ENCODE measurements at regions not wholly inside any gene's neighbourhood (a gene's known extent, or its start where the extent isn't known, plus 50 kb on each side); places are given as distances from the start of the nearest gene placed in this dataset.
"Not testable (repeated sequence)": the region's sequence is repeated elsewhere in the genome, so short reads cannot be mapped to it uniquely, and the experiment has no call there.

DNA sequence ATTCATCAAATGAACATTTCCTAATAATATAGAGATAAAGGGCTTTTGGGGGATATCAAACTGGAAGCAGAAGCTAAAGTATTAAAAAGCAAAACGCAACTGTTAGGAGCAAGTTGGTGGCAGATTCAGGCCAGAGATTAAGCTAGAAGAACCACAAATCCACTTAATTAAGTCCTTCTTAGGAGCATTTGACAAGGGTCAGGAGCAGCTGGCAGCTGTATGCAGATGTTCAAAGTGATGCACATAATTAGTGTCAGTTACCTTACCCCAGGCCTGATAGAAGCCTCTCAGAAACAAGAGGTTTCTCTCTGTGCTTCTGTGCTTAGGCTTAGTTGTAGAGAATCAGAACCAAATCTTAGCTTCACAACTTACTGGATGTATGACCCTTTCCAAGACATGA is 546.5 kb upstream of the ANO5 start:
- TF ChIP-seq SPI1 (IDR thresholded peaks at IDR 0.05; ENCODE audit: low read depth, low read length): no peak
- no peak for TF ChIP-seq POU2F2 (IDR thresholded peaks at IDR 0.05; ENCODE audit: low read depth, low read length)
- no peak for TF ChIP-seq TAF1 (IDR thresholded peaks at IDR 0.05; ENCODE audit: low read depth, low read length)
- TF ChIP-seq POLR2A (IDR thresholded peaks at IDR 0.05; ENCODE audit: low read depth, low read length): no peak
- no peak for TF ChIP-seq POLR2AphosphoS5 (IDR thresholded peaks at IDR 0.05; ENCODE audit: low read depth, low read length)
- no peak for TF ChIP-seq PAX5 (IDR thresholded peaks at IDR 0.05; ENCODE audit: insufficient read depth, low read length, severe bottlenecking)
- FAIRE-seq (no peak), DNase-seq (ENCODE audit: insufficient read length, low spot score) (no peak)

DNA sequence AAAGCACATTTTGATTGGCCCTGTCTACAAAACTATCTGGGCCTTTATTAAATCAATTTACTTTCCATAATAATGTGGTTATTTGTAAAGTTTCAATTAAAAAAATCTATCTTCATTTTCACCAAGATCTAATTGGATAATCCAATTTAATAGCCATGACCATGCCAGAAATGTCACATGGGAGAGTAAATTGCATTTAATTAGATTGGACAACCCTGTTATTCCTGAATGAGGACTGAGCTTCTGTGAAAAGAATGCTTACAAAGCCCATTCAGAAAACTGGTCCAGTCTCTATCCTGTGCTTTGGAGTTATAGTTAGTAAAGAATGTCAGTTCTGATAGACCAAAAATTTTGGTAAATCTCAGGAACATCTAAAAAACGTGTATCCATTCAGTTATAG is 541.9 kb upstream of the ANO5 start:
- TF ChIP-seq PAX5 (IDR thresholded peaks at IDR 0.05; ENCODE audit: insufficient read depth, low read length, severe bottlenecking) (no peak), POLR2AphosphoS5 (IDR thresholded peaks at IDR 0.05; ENCODE audit: low read depth, low read length) (no peak), TAF1 (IDR thresholded peaks at IDR 0.05; ENCODE audit: low read depth, low read length) (no peak), POLR2A (IDR thresholded peaks at IDR 0.05; ENCODE audit: low read depth, low read length) (no peak)
- FAIRE-seq: no peak

DNA sequence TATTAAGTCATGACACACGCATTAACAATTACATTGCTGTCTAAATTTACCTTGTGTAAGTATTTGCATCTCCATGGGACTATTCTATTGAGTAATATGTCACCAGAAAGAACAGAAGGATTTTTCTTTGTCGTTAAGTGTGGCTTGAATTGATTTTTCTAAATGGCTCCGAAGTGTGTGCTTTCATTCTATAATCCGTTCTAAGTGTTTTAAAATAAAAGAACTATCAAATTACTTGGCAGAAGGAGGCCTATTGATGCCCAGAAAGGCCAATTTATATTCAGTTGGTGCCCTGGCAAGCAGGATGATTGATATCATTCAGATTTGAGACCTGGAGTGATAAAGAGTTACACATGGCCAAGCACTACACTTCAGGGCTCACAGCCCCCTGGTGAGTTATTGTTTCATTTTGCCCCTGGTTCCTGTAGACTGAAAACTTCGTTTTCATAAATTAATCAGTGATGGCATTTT is 538.9 kb upstream of the ANO5 start:
- TF ChIP-seq TAF1 (IDR thresholded peaks at IDR 0.05; ENCODE audit: low read depth, low read length) (no peak), POLR2A (IDR thresholded peaks at IDR 0.05; ENCODE audit: low read depth, low read length) (no peak), POU2F2 (IDR thresholded peaks at IDR 0.05; ENCODE audit: low read depth, low read length) (no peak), SPI1 (IDR thresholded peaks at IDR 0.05; ENCODE audit: low read depth, low read length) (no peak), PAX5 (IDR thresholded peaks at IDR 0.05; ENCODE audit: insufficient read depth, low read length, severe bottlenecking) (no peak), POLR2AphosphoS5 (IDR thresholded peaks at IDR 0.05; ENCODE audit: low read depth, low read length) (no peak)
- FAIRE-seq (no peak), DNase-seq (ENCODE audit: insufficient read length, low spot score) (no peak)

More for the DNA sequence above, 541.9 kb upstream of the ANO5 start:
- DNase-seq (ENCODE audit: insufficient read length, low spot score): no peak

GRCh38 chr11:21656065-21656464 is 536.8 kb upstream of the ANO5 start:
- DNase-seq (ENCODE audit: insufficient read length, low spot score) (no peak), FAIRE-seq (no peak)

DNA sequence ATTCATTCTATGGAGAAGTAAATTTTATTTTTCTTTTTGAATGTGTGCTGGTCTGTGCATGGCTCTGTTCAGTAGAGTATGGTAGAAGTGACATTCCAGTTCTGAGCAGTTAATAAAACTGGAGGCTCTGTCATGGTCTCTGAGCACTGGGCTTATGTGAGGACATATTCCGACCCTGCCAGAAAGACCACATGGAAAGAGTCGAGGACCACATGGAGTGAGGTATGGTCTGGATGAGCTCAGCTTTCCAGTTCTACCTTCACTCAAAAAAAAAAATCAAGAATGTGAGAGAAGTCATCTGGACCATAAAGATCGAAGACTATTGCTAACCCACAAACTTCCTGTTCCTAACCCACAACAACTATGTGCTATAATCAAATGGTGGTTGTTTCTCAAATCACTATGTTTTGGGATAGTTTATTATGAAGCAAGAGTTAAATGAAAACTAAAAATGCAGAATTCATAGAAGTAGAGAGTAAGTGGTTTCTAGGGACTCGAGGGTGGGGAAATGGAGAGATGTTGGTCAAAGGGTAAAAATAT is 534.2 kb upstream of the ANO5 start:
- no peak for DNase-seq (ENCODE audit: insufficient read length, low spot score)
- FAIRE-seq: no peak
- TF ChIP-seq POU2F2 (IDR thresholded peaks at IDR 0.05; ENCODE audit: low read depth, low read length) (no peak), POLR2A (IDR thresholded peaks at IDR 0.05; ENCODE audit: low read depth, low read length) (no peak), PAX5 (IDR thresholded peaks at IDR 0.05; ENCODE audit: insufficient read depth, low read length, severe bottlenecking) (no peak), POLR2AphosphoS5 (IDR thresholded peaks at IDR 0.05; ENCODE audit: low read depth, low read length) (no peak), TAF1 (IDR thresholded peaks at IDR 0.05; ENCODE audit: low read depth, low read length) (no peak), SPI1 (IDR thresholded peaks at IDR 0.05; ENCODE audit: low read depth, low read length) (no peak)

More at GRCh38 chr11:21656065-21656464, 536.8 kb upstream of the ANO5 start:
- no peak for TF ChIP-seq SPI1 (IDR thresholded peaks at IDR 0.05; ENCODE audit: low read depth, low read length)
- no peak for TF ChIP-seq POLR2AphosphoS5 (IDR thresholded peaks at IDR 0.05; ENCODE audit: low read depth, low read length)
- no peak for TF ChIP-seq POU2F2 (IDR thresholded peaks at IDR 0.05; ENCODE audit: low read depth, low read length)
- TF ChIP-seq POLR2A (IDR thresholded peaks at IDR 0.05; ENCODE audit: low read depth, low read length): no peak
- TF ChIP-seq PAX5 (IDR thresholded peaks at IDR 0.05; ENCODE audit: insufficient read depth, low read length, severe bottlenecking): no peak
- TF ChIP-seq TAF1 (IDR thresholded peaks at IDR 0.05; ENCODE audit: low read depth, low read length): no peak

DNA sequence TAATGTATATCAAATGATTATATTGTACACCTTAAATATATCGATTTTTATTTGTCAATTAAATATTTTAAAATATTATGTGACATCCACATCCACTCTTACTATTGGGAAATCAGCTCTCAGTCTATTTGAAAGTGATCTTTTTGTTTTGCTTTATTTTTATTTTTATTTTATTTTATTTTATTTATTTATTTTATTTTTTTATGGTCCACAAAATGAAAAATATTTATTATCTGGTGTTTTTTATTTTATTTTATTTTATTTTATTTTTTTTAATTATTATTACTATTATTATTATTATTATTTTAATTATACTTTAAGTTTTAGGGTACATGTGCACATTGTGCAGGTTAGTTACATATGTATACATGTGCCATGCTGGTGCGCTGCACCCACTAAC is 533.5 kb upstream of the ANO5 start:
- not testable (repeated sequence) for DNase-seq (ENCODE audit: insufficient read length, low spot score); FAIRE-seq

DNA sequence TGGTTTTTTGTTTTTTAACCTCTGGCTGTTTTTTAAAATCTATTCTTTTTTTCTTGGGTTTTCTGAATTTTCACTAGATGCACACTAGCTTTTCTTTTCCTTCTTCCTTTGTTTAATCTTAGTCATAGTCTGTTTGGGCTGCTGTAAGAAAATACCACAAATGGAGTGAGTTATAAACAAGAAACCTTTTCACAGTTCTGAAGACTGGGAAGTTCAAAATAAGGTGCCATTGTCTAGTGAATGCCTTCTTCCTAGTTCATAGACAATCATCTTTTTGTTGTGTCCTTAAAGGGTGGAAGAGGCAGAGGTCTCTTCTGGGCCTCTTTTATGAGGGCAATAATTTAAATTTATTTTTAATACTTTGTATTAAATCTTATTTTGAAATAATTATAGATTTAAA is 532.9 kb upstream of the ANO5 start:
- no peak for DNase-seq (ENCODE audit: insufficient read length, low spot score)
- no peak for FAIRE-seq
- TF ChIP-seq POLR2A (IDR thresholded peaks at IDR 0.05; ENCODE audit: low read depth, low read length): no peak
- no peak for TF ChIP-seq TAF1 (IDR thresholded peaks at IDR 0.05; ENCODE audit: low read depth, low read length)
- TF ChIP-seq SPI1 (IDR thresholded peaks at IDR 0.05; ENCODE audit: low read depth, low read length): no peak
- TF ChIP-seq POU2F2 (IDR thresholded peaks at IDR 0.05; ENCODE audit: low read depth, low read length): no peak
- no peak for TF ChIP-seq PAX5 (IDR thresholded peaks at IDR 0.05; ENCODE audit: insufficient read depth, low read length, severe bottlenecking)
- no peak for TF ChIP-seq POLR2AphosphoS5 (IDR thresholded peaks at IDR 0.05; ENCODE audit: low read depth, low read length)

- TF ChIP-seq TAF1 (IDR thresholded peaks at IDR 0.05; ENCODE audit: low read depth, low read length) (no peak), PAX5 (IDR thresholded peaks at IDR 0.05; ENCODE audit: insufficient read depth, low read length, severe bottlenecking) (no peak), POLR2AphosphoS5 (IDR thresholded peaks at IDR 0.05; ENCODE audit: low read depth, low read length) (no peak), POU2F2 (IDR thresholded peaks at IDR 0.05; ENCODE audit: low read depth, low read length) (no peak), POLR2A (IDR thresholded peaks at IDR 0.05; ENCODE audit: low read depth, low read length) (no peak), SPI1 (IDR thresholded peaks at IDR 0.05; ENCODE audit: low read depth, low read length) (no peak)
- DNase-seq (ENCODE audit: insufficient read length, low spot score) (no peak), FAIRE-seq (peak; percentile 9)
These were observed 517.8 kb upstream of the ANO5 start for GRCh38 chr11:21675049-21675616.

DNA sequence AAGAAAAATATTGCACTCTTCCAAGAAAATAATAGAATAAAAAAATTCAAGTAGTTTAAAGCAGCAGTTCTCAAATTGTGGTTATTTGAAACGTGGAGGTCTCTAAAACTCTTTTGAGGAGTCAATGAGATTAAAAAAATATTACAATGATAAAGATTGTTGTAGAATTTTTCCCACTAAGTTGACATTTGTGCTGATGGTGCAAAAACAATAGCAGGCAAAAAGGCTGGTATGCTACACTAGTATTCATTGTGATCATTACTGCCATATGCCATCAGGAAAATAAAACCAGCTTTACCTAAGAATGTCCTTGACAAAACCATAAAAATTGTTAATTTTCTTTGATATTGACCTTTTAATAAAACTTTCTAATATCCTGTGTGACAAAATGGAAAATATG is 505.2 kb upstream of the ANO5 start:
- DNase-seq (ENCODE audit: insufficient read length, low spot score) (no peak), FAIRE-seq (no peak)
- TF ChIP-seq PAX5 (IDR thresholded peaks at IDR 0.05; ENCODE audit: insufficient read depth, low read length, severe bottlenecking) (no peak), TAF1 (IDR thresholded peaks at IDR 0.05; ENCODE audit: low read depth, low read length) (no peak), POLR2AphosphoS5 (IDR thresholded peaks at IDR 0.05; ENCODE audit: low read depth, low read length) (no peak), POU2F2 (IDR thresholded peaks at IDR 0.05; ENCODE audit: low read depth, low read length) (no peak), POLR2A (IDR thresholded peaks at IDR 0.05; ENCODE audit: low read depth, low read length) (no peak), SPI1 (IDR thresholded peaks at IDR 0.05; ENCODE audit: low read depth, low read length) (no peak)

- no peak for FAIRE-seq
These were observed 488.3 kb upstream of the ANO5 start for GRCh38 chr11:21704539-21704938.

More at GRCh38 chr11:21704539-21704938, 488.3 kb upstream of the ANO5 start:
- no peak for DNase-seq (ENCODE audit: insufficient read length, low spot score)
- TF ChIP-seq SPI1 (IDR thresholded peaks at IDR 0.05; ENCODE audit: low read depth, low read length): no peak
- TF ChIP-seq POLR2AphosphoS5 (IDR thresholded peaks at IDR 0.05; ENCODE audit: low read depth, low read length): no peak
- no peak for TF ChIP-seq PAX5 (IDR thresholded peaks at IDR 0.05; ENCODE audit: insufficient read depth, low read length, severe bottlenecking)
- no peak for TF ChIP-seq POU2F2 (IDR thresholded peaks at IDR 0.05; ENCODE audit: low read depth, low read length)
